Tibial nerve (tissue), 3 donors: ENCODE measurements at regions not wholly inside any gene's neighbourhood (a gene's known extent, or its start where the extent isn't known, plus 50 kb on each side); places are given as distances from the start of the nearest gene placed in this dataset.

ENCODE experiments used
- CTCF ChIP-seq, 5 experiments: fragments of 200-600 bp in 3 of 5; fragments of 450-650 bp in 2 of 5; sonication (generic) in 3 of 5; IDR thresholded peaks; one replicate each; pipeline ENCODE4 v1.5.1; 2016 to 2019; ENCODE audit warnings: antibody characterized with exemption in 5 of 5, mild to moderate bottlenecking in 3 of 5, moderate library complexity in 2 of 5
- POLR2A ChIP-seq, 2 donors: fragments of 450-650 bp; IDR thresholded peaks; one replicate each; pipeline ENCODE4 v1.6.1; 2017; ENCODE audit warnings: antibody characterized with exemption in 2 of 2, mild to moderate bottlenecking in 2 of 2, moderate library complexity in 2 of 2

DNA sequence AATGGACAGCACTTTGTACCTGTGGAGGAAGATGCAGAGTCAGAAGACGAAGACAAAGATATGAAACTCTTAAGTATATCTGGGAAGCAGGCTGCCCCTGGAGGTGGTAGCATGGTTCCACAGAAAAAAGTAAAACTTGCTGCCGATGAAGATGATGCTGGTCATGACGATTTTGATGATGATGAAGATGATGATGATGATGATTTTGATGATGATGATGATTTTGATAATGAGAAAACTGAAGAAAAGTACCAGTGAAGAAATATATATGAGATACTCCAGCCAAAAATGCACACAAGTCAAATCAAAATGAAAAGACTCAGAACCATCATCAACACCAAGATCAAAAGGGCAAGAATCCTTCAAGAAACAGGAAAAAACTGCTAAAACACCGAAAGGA lies 268.5 kb upstream of the EEF2KMT start:
- TF ChIP-seq POLR2A (IDR thresholded peaks at IDR 0.05) = no peak
- no peak for TF ChIP-seq CTCF (IDR thresholded peaks at IDR 0.05)
